Fibroblast of lung (primary cell): ENCODE measurements at regions not wholly inside any gene's neighbourhood (a gene's known extent, or its start where the extent isn't known, plus 50 kb on each side); places are given as distances from the start of the nearest gene placed in this dataset.

Experiments used
- DNase-seq, 2 donors: peaks; one replicate each; pipeline versions ENCODE4 v3.0.0 to v3.0.0-alpha.2; 2010; ENCODE audit warnings: low read depth in 2 of 2
- H2AFZ ChIP-seq: 2 replicates; pipeline ENCODE4 v1.5.1; 2012; ENCODE audit warnings: low read length, control low read depth, inconsistent platforms
- H3K27ac ChIP-seq: 2 replicates; pipeline ENCODE4 v1.5.1; 2011; ENCODE audit warnings: low read length, control low read depth; ENCODE audit not compliant: insufficient read depth
- H3K27me3 ChIP-seq: 2 replicates; pipeline ENCODE4 v1.5.1; 2011; ENCODE audit warnings: mild to moderate bottlenecking, low read length; ENCODE audit not compliant: control insufficient read depth, insufficient read depth
- H3K36me3 ChIP-seq: 2 replicates; pipeline ENCODE4 v1.5.1; 2011; ENCODE audit warnings: low read length; ENCODE audit not compliant: control insufficient read depth, insufficient read depth
- H3K4me1 ChIP-seq: 2 replicates; pipeline ENCODE4 v1.5.1; 2011; ENCODE audit warnings: low read length; ENCODE audit not compliant: control insufficient read depth, insufficient read depth; ENCODE audit errors: extremely low read depth
- H3K4me2 ChIP-seq: 2 replicates; pipeline ENCODE4 v1.5.1; 2011; ENCODE audit warnings: low read length, control low read depth; ENCODE audit not compliant: insufficient read depth; ENCODE audit errors: extremely low read depth
- H3K4me3 ChIP-seq, 4 experiments: fragments of 200-600 bp in 1 of 4; sonication (generic) in 1 of 4; replicated peaks in 1 of 4; 2 replicates each; pipeline ENCODE4 v1.5.1; 2011 to 2016; ENCODE audit warnings: low read length in 4 of 4, low read depth in 3 of 4, mild to moderate bottlenecking in 3 of 4, control low read depth in 2 of 4, inconsistent platforms in 1 of 4, mixed read lengths in 1 of 4; ENCODE audit not compliant: insufficient read depth in 1 of 4; ENCODE audit errors: control extremely low read depth in 1 of 4
- H3K79me2 ChIP-seq: 2 replicates; pipeline ENCODE4 v1.5.1; 2012; ENCODE audit warnings: mild to moderate bottlenecking, low read length, inconsistent platforms; ENCODE audit not compliant: control insufficient read depth, insufficient read depth
- H3K9ac ChIP-seq: 2 replicates; pipeline ENCODE4 v1.5.1; 2011; ENCODE audit warnings: mild to moderate bottlenecking, low read length, control low read depth; ENCODE audit not compliant: insufficient read depth
- H3K9me3 ChIP-seq: 2 replicates; pipeline ENCODE4 v1.5.1; 2012; ENCODE audit warnings: low read depth, low read length; ENCODE audit not compliant: control insufficient read depth, insufficient read depth
- H4K20me1 ChIP-seq: 2 replicates; pipeline ENCODE4 v1.5.1; 2011; ENCODE audit warnings: low read length; ENCODE audit not compliant: control insufficient read depth, insufficient read depth; ENCODE audit errors: extremely low read depth
- EZH2 ChIP-seq: IDR thresholded peaks from 2 replicates; pipeline ENCODE4 v1.5.1; 2012; ENCODE audit warnings: low read length, control low read depth, mild to moderate bottlenecking; ENCODE audit errors: missing control alignments
- TF ChIP-seq, protein P1 (sequence below), 2 donors: IDR thresholded peaks in 1 of 2; conservative IDR thresholded peaks in 1 of 2; 1 replicate in 1 of 2; 2 replicates in 1 of 2; pipeline ENCODE4 v1.5.1; 2011 to 2012; ENCODE audit warnings: low read length in 2 of 2, control low read depth in 1 of 2, inconsistent platforms in 1 of 2, low read depth in 1 of 2, mild to moderate bottlenecking in 1 of 2

DNA sequence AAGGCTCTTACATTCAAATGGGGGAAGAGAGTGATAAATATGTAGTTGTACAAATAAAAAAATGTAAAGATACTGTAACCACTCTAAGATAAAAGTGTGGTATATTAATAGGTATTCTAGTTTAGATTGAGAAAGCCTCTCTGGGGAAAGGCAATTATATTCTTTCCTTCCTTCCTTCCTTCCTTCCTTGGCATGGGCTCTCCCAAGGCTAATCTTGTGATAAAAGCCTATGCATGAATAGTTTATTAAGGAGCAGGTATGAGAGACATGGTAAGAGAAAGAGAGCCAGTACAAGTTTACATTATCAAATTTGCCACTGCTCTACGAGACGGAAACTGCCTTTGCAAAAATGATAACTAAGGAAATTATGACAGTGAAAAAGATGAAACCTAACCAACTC lies 588.8 kb downstream of the PRELID2 start:
- no peak overlapping the region for H3K4me2 ChIP-seq
- H3K4me3 ChIP-seq = no peak overlapping the region
- H3K27ac ChIP-seq = no peak overlapping the region
- no peaks in the 10 kb centered on the region for H3K36me3 ChIP-seq
- no peaks in the 10 kb centered on the region for H4K20me1 ChIP-seq
- no peak overlapping the region for H3K9ac ChIP-seq
- H3K9me3 ChIP-seq = no peaks in the 10 kb centered on the region
- no peak for DNase-seq
- TF ChIP-seq EZH2 = no peak
- TF ChIP-seq, protein P1, sequence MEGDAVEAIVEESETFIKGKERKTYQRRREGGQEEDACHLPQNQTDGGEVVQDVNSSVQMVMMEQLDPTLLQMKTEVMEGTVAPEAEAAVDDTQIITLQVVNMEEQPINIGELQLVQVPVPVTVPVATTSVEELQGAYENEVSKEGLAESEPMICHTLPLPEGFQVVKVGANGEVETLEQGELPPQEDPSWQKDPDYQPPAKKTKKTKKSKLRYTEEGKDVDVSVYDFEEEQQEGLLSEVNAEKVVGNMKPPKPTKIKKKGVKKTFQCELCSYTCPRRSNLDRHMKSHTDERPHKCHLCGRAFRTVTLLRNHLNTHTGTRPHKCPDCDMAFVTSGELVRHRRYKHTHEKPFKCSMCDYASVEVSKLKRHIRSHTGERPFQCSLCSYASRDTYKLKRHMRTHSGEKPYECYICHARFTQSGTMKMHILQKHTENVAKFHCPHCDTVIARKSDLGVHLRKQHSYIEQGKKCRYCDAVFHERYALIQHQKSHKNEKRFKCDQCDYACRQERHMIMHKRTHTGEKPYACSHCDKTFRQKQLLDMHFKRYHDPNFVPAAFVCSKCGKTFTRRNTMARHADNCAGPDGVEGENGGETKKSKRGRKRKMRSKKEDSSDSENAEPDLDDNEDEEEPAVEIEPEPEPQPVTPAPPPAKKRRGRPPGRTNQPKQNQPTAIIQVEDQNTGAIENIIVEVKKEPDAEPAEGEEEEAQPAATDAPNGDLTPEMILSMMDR (conservative IDR thresholded peaks at IDR 0.05 in 1 of 2, IDR thresholded peaks at IDR 0.05 in 1 of 2; ENCODE audit: low read depth in 1 of 2, low read length in 2 of 2) = no peak
- no peaks in the 10 kb centered on the region for H3K79me2 ChIP-seq
- H3K4me1 ChIP-seq = peaks cover 9% of the 10 kb centered on the region
- H3K27me3 ChIP-seq = no peaks in the 10 kb centered on the region
- H2AFZ ChIP-seq = no peak overlapping the region

GRCh38 chr5:145245354-145245753 lies 589.8 kb downstream of the PRELID2 start:
- Histone ChIP-seq H3K4me2 (peak overlapping the region; percentile 53), H3K9me3 (no peaks in the 10 kb centered on the region), H3K27me3 (no peaks in the 10 kb centered on the region), H3K4me1 (peaks cover 9% of the 10 kb centered on the region), H3K79me2 (no peaks in the 10 kb centered on the region), H3K27ac (peak overlapping the region; percentile 40), H3K36me3 (no peaks in the 10 kb centered on the region), H2AFZ (peak overlapping the region; percentile 91), H4K20me1 (no peaks in the 10 kb centered on the region), H3K4me3 (peak overlapping the region in 2 of 4 experiments; percentile 3 to 5), H3K9ac (peak overlapping the region; percentile 10)
- TF ChIP-seq, protein P1 (conservative IDR thresholded peaks at IDR 0.05 in 1 of 2, IDR thresholded peaks at IDR 0.05 in 1 of 2; ENCODE audit: low read depth in 1 of 2, low read length in 2 of 2) = no peak
- no peak for TF ChIP-seq EZH2
- DNase-seq = peak; percentile 3 to 39

DNA sequence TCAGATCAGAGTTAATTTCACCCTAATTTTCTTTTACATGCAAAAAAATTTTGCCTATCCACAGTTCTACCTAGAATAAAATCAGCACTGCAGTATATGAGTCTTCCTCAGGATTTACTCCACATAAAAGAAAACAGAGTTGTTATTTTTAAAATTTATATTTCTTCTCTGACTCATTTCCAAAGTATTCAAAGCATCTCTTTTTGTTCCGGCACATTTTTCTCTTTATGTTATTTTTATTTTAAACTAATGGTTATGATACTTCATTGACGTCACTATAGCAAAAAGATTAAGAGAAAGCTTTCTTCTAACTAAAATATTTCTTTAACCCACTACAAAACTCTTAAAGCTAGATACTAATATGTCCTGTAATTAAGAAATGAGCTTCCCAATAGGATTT lies 590.4 kb downstream of the PRELID2 start:
- Histone ChIP-seq H3K9me3 (no peaks in the 10 kb centered on the region), H3K27ac (peak overlapping the region; percentile 40), H3K27me3 (no peaks in the 10 kb centered on the region), H4K20me1 (no peaks in the 10 kb centered on the region), H2AFZ (no peak overlapping the region), H3K36me3 (no peaks in the 10 kb centered on the region), H3K9ac (no peak overlapping the region), H3K4me1 (peaks cover 9% of the 10 kb centered on the region), H3K79me2 (no peaks in the 10 kb centered on the region), H3K4me3 (peak overlapping the region in 2 of 4 experiments; percentile 3 to 5), H3K4me2 (peak overlapping the region; percentile 53)
- no peak for TF ChIP-seq EZH2
- TF ChIP-seq, protein P1 (conservative IDR thresholded peaks at IDR 0.05 in 1 of 2, IDR thresholded peaks at IDR 0.05 in 1 of 2; ENCODE audit: low read depth in 1 of 2, low read length in 2 of 2) = no peak
- DNase-seq = peak; percentile 24 to 51
